Smooth muscle cell (in vitro differentiated cells): ENCODE measurements at regions not wholly inside any gene's neighbourhood (a gene's known extent, or its start where the extent isn't known, plus 50 kb on each side); places are given as distances from the start of the nearest gene placed in this dataset.

Experiments used
- DNase-seq: peaks from one replicate; lab custom pipeline; 2025; ENCODE audit not compliant: unreplicated experiment; lab: John Stamatoyannopoulos, UW
- H2AFZ ChIP-seq: fragments of 200-600 bp; sonication (generic); 2 replicates; pipeline ENCODE4 v1.6.0; 2016; ENCODE audit warnings: antibody characterized with exemption, low read depth, mild to moderate bottlenecking
- H3F3A ChIP-seq: fragments of 200-600 bp; sonication (generic); 2 replicates; pipeline ENCODE4 v1.6.0; 2017; ENCODE audit warnings: antibody characterized with exemption, low read depth
- H3K27ac ChIP-seq: fragments of 200-600 bp; sonication (generic); 2 replicates; pipeline ENCODE4 v1.5.1; 2016; ENCODE audit warnings: low read depth, mild to moderate bottlenecking
- H3K27me3 ChIP-seq: fragments of 200-600 bp; sonication (generic); 2 replicates; pipeline ENCODE4 v1.6.1; 2016; ENCODE audit warnings: low read depth, mild to moderate bottlenecking
- H3K36me3 ChIP-seq: fragments of 200-600 bp; sonication (generic); 2 replicates; pipeline ENCODE4 v1.5.1; 2016; ENCODE audit warnings: low read depth
- H3K4me1 ChIP-seq: fragments of 200-600 bp; sonication (generic); 2 replicates; pipeline ENCODE4 v1.5.1; 2016; ENCODE audit warnings: low read depth
- H3K4me2 ChIP-seq: fragments of 200-600 bp; sonication (generic); 2 replicates; pipeline ENCODE4 v1.6.0; 2016; ENCODE audit warnings: mild to moderate bottlenecking
- H3K4me3 ChIP-seq: fragments of 200-600 bp; sonication (generic); 2 replicates; pipeline ENCODE4 v1.5.1; 2016; ENCODE audit warnings: mild to moderate bottlenecking
- H3K79me2 ChIP-seq: fragments of 200-600 bp; sonication (generic); 2 replicates; pipeline ENCODE4 v1.6.0; 2016; ENCODE audit warnings: low read depth, mild to moderate bottlenecking
- H3K9ac ChIP-seq: fragments of 200-600 bp; sonication (generic); 2 replicates; pipeline ENCODE4 v1.6.0; 2016; ENCODE audit warnings: low read depth
- H3K9me3 ChIP-seq: fragments of 200-600 bp; sonication (generic); replicated peaks from 2 replicates; pipeline ENCODE4 v1.5.1; 2016; ENCODE audit warnings: low read depth
- H4K20me1 ChIP-seq: fragments of 200-600 bp; sonication (generic); 2 replicates; pipeline ENCODE4 v1.6.0; 2016; ENCODE audit warnings: low read depth
- WGBS: methylation state at CpG from one replicate; pipeline ENCODE4 v1.1.7; 2016; ENCODE audit warnings: low lambda C conversion rate; 5-methylcytosine and 5-hydroxymethylcytosine counted together
- TF ChIP-seq, protein P1 (sequence below): fragments of 200-600 bp; sonication (generic); IDR thresholded peaks from 2 replicates; pipeline ENCODE4 v1.5.1; 2017; ENCODE audit warnings: borderline replicate concordance, mild to moderate bottlenecking, antibody characterized with exemption; ENCODE audit not compliant: insufficient read depth, poor library complexity, severe bottlenecking

DNA sequence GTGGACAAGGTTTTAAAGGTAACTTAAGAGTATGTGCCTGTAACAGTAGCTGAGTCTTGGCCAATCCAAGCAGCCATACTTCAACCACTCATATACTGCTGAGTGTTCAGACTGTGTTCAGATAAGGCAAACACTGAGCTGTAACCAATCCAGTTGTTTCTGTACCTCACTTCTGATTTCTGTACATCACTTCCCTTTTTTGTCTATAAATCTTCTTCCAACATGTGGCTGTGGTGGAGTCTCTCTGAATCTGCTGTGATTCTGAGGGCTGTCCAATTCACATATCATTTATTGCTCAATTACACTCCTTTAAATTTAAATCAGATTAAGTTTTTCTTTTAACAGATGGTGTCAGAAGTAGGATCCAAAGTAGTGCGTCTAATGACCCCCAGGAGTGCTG, 149.5 kb upstream of the PHF14 start:
- Histone ChIP-seq H3K9ac (no peak overlapping the region), H3K36me3 (no peaks in the 10 kb centered on the region), H3K4me3 (no peak overlapping the region), H3K27ac (no peak overlapping the region), H3K27me3 (no peaks in the 10 kb centered on the region), H3F3A (no peaks in the 10 kb centered on the region), H3K4me1 (no peaks in the 10 kb centered on the region), H3K79me2 (no peaks in the 10 kb centered on the region), H2AFZ (no peak overlapping the region), H4K20me1 (no peaks in the 10 kb centered on the region), H3K4me2 (no peak overlapping the region), H3K9me3 (no peaks in the 10 kb centered on the region)
- TF ChIP-seq, protein P1, sequence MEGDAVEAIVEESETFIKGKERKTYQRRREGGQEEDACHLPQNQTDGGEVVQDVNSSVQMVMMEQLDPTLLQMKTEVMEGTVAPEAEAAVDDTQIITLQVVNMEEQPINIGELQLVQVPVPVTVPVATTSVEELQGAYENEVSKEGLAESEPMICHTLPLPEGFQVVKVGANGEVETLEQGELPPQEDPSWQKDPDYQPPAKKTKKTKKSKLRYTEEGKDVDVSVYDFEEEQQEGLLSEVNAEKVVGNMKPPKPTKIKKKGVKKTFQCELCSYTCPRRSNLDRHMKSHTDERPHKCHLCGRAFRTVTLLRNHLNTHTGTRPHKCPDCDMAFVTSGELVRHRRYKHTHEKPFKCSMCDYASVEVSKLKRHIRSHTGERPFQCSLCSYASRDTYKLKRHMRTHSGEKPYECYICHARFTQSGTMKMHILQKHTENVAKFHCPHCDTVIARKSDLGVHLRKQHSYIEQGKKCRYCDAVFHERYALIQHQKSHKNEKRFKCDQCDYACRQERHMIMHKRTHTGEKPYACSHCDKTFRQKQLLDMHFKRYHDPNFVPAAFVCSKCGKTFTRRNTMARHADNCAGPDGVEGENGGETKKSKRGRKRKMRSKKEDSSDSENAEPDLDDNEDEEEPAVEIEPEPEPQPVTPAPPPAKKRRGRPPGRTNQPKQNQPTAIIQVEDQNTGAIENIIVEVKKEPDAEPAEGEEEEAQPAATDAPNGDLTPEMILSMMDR = no peak
- WGBS = 88% methylated on average over 1 of the region's 1 CpG
- no peak for DNase-seq

DNA sequence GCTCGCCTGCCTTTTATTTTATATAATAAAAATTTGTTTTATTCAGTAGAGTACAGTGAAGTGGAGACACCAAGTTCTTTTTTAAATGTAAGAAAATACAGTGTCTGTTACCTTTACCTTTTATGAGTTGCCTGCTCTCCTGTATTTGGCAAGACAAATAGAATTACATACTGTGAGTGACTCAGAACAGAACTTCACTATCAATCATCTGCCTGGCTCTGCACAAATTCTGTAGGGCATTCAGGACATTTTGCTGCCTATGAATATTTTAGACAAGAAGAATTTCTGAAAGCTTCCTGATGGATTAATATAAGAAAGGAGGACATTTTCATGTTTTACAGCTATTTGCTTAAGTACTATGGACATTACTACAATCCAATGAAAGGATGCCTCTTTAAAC, 135.4 kb upstream of the PHF14 start:
- Histone ChIP-seq H3K27ac (no peak overlapping the region), H3K36me3 (no peaks in the 10 kb centered on the region), H3F3A (no peaks in the 10 kb centered on the region), H3K27me3 (no peaks in the 10 kb centered on the region), H3K4me2 (no peak overlapping the region), H4K20me1 (no peaks in the 10 kb centered on the region), H3K9me3 (no peaks in the 10 kb centered on the region), H3K9ac (no peak overlapping the region), H3K79me2 (no peaks in the 10 kb centered on the region), H3K4me1 (no peaks in the 10 kb centered on the region), H3K4me3 (no peak overlapping the region), H2AFZ (no peak overlapping the region)
- no peak for DNase-seq
- WGBS = 81% methylated on average over 1 of the region's 1 CpG
- TF ChIP-seq, protein P1 = no peak

DNA sequence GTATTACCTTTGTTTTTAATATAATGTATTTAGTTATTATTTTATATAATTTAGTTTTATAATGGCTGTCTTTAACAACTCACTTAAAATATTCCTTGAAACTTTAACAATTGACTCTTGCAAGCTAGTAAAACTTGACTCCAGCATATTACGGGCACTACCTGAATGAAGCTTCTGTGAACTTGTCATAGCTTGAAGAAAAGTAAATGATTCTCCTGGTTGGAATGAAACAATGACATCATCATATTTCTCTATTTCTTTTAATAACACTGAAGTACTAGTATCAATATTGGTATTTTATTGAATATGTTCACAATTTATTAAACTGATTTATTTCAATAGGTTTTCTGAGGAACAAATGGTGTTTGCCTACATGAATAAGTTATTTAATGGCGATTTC, 128.4 kb upstream of the PHF14 start:
- no peak overlapping the region for H2AFZ ChIP-seq
- WGBS = 83% methylated on average over 2 of the region's 2 CpGs
- TF ChIP-seq, protein P1 = no peak

DNA sequence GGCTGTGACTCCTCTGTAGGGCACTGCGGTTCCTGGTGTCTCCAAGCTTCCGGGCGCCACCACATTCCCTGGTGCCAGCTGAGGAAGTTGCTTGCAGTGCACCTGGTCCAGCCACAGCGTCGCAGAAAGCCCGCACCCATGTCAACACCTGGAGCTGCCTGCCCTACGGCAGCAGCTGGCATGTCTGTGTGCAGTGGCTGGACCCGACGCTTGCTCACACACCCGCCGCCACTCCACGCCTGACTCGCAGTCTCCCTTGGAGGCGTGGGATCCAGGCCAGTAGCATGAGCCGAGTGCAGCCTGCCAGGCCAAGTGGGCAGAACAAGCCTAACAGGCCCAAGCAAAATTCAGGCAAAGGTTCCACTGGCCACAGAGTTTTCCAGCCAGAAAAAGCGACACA, 118.1 kb upstream of the PHF14 start:
- 98% methylated on average over 16 of the region's 16 CpGs for WGBS
- DNase-seq = no peak

More for the DNA sequence above, 128.4 kb upstream of the PHF14 start:
- no peaks in the 10 kb centered on the region for H3F3A ChIP-seq
- H3K4me1 ChIP-seq = no peaks in the 10 kb centered on the region
- no peaks in the 10 kb centered on the region for H3K27me3 ChIP-seq
- no peaks in the 10 kb centered on the region for H3K36me3 ChIP-seq
- no peaks in the 10 kb centered on the region for H3K79me2 ChIP-seq
- no peak overlapping the region for H3K4me3 ChIP-seq
- no peaks in the 10 kb centered on the region for H4K20me1 ChIP-seq
- DNase-seq = no peak
- H3K4me2 ChIP-seq = no peak overlapping the region
- no peaks in the 10 kb centered on the region for H3K9me3 ChIP-seq
- no peak overlapping the region for H3K27ac ChIP-seq
- H3K9ac ChIP-seq = no peak overlapping the region

More for the DNA sequence above, 118.1 kb upstream of the PHF14 start:
- Histone ChIP-seq H3K27ac (no peak overlapping the region), H3K4me3 (no peak overlapping the region), H3K4me1 (no peaks in the 10 kb centered on the region), H3K27me3 (no peaks in the 10 kb centered on the region), H3K79me2 (no peaks in the 10 kb centered on the region), H3K4me2 (no peak overlapping the region), H2AFZ (no peak overlapping the region), H3K9ac (no peak overlapping the region), H3F3A (no peaks in the 10 kb centered on the region), H3K9me3 (no peaks in the 10 kb centered on the region), H4K20me1 (no peaks in the 10 kb centered on the region), H3K36me3 (no peaks in the 10 kb centered on the region)
- TF ChIP-seq, protein P1 = no peak
